ENCODE measurements at regions not wholly inside any gene's neighbourhood (a gene's known extent, or its start where the extent isn't known, plus 50 kb on each side); places are given as distances from the start of the nearest gene placed in this dataset.

- no peaks in the 10 kb centered on the region for H3K36me3 ChIP-seq
- no peak overlapping the region for H3K4me3 ChIP-seq
- TF ChIP-seq POLR2AphosphoS5 (IDR thresholded peaks at IDR 0.05; ENCODE audit: insufficient read depth in 1 of 2, low read depth in 1 of 2) (no peak), CTCF (IDR thresholded peaks at IDR 0.05) (no peak), POLR2A (IDR thresholded peaks at IDR 0.05) (no peak)
- no peak for DNase-seq (ENCODE audit: extremely low spot score in 2 of 2)
- H3K27me3 ChIP-seq, result no peaks in the 10 kb centered on the region
- intact Hi-C loops (cut with DNase I), result no loop called here
- no peak overlapping the region for H3K27ac ChIP-seq
- H3K4me1 ChIP-seq, result no peaks in the 10 kb centered on the region
- H3K9me3 ChIP-seq, result no peaks in the 10 kb centered on the region
Measured at GRCh38 chr5:28544501-28544900, 1506.1 kb upstream of the CDH9 start.

- no peaks in the 10 kb centered on the region for H3K27me3 ChIP-seq
- H3K4me3 ChIP-seq, result no peak overlapping the region
- no peak overlapping the region for H3K27ac ChIP-seq
- TF ChIP-seq POLR2AphosphoS5 (IDR thresholded peaks at IDR 0.05; ENCODE audit: insufficient read depth in 1 of 2, low read depth in 1 of 2) (no peak), POLR2A (IDR thresholded peaks at IDR 0.05) (no peak), CTCF (IDR thresholded peaks at IDR 0.05) (no peak)
- no peaks in the 10 kb centered on the region for H3K4me1 ChIP-seq
- no peaks in the 10 kb centered on the region for H3K36me3 ChIP-seq
- H3K9me3 ChIP-seq, result no peaks in the 10 kb centered on the region
- intact Hi-C loops (cut with DNase I), result no loop called here
- no peak for DNase-seq (ENCODE audit: extremely low spot score in 2 of 2)
Measured at GRCh38 chr5:28543473-28544098, 1505.2 kb upstream of the CDH9 start.

GRCh38 chr5:28542987-28543386 is 1504.6 kb upstream of the CDH9 start:
- Histone ChIP-seq H3K4me1 (no peaks in the 10 kb centered on the region), H3K36me3 (no peaks in the 10 kb centered on the region), H3K4me3 (no peak overlapping the region), H3K9me3 (no peaks in the 10 kb centered on the region), H3K27me3 (no peaks in the 10 kb centered on the region), H3K27ac (no peak overlapping the region)
- DNase-seq (ENCODE audit: extremely low spot score in 2 of 2), result no peak
- TF ChIP-seq POLR2AphosphoS5 (IDR thresholded peaks at IDR 0.05; ENCODE audit: insufficient read depth in 1 of 2, low read depth in 1 of 2) (no peak), POLR2A (IDR thresholded peaks at IDR 0.05) (no peak), CTCF (IDR thresholded peaks at IDR 0.05) (no peak)
- intact Hi-C loops (cut with DNase I), result no loop called here

GRCh38 chr5:28523888-28524635 is 1485.7 kb upstream of the CDH9 start:
- H3K27ac ChIP-seq, result no peak overlapping the region

More at GRCh38 chr5:28523888-28524635, 1485.7 kb upstream of the CDH9 start:
- Histone ChIP-seq H3K27me3 (no peaks in the 10 kb centered on the region), H3K4me3 (no peak overlapping the region), H3K4me1 (no peaks in the 10 kb centered on the region), H3K9me3 (no peaks in the 10 kb centered on the region), H3K36me3 (no peaks in the 10 kb centered on the region)
- no peak for TF ChIP-seq CTCF (IDR thresholded peaks at IDR 0.05)
- DNase-seq (ENCODE audit: extremely low spot score in 2 of 2), result no peak
- intact Hi-C loops (cut with DNase I), result no loop called here
